ENCODE measurements at regions not wholly inside any gene's neighbourhood (a gene's known extent, or its start where the extent isn't known, plus 50 kb on each side); places are given as distances from the start of the nearest gene placed in this dataset.
"Not testable (repeated sequence)": the region's sequence is repeated elsewhere in the genome, so short reads cannot be mapped to it uniquely, and the experiment has no call there.

- no peak for FAIRE-seq
- no peak for DNase-seq (ENCODE audit: insufficient read length, low spot score)
- no peak for TF ChIP-seq POLR2A (IDR thresholded peaks at IDR 0.05; ENCODE audit: low read depth, low read length)
Observed at GRCh38 chr16:85448557-85449190, 164.4 kb upstream of the GSE1 start.

DNA sequence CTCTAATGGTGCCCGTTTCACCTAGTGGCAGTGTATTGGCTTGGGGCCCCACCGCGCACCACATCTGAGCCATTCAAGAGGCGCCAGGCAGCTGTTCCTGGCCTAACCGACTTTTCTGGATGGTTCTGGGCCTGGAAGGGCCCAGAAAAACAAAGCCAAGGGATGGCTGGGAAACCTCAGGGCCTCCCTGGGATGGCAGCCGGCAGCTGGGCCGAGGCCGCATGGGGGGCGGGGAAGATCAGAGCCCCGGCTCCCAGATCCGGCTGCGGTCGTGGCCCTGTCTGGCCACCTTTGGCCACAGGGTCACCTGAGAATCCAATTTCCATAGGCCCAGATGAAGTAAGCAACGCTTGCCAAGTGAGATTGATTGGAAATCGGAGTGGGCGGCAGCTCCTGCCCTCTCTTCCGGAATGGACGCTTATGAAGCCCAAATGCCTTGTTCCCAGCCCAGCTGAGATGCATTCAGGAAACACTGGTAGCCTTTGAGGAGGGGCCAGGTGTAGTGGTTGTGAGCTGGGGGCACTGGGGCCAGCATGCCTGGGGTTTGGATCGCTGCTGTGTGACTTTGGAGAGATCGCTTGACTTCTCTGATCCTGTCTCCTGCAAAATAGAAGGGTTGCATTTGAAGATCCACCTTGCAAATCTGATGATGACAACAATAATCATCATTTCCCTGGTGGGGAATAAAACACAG lies 163.8 kb upstream of the GSE1 start:
- FAIRE-seq: no peak
- no peak for TF ChIP-seq POLR2A (IDR thresholded peaks at IDR 0.05; ENCODE audit: low read depth, low read length)
- DNase-seq (ENCODE audit: insufficient read length, low spot score): no peak

DNA sequence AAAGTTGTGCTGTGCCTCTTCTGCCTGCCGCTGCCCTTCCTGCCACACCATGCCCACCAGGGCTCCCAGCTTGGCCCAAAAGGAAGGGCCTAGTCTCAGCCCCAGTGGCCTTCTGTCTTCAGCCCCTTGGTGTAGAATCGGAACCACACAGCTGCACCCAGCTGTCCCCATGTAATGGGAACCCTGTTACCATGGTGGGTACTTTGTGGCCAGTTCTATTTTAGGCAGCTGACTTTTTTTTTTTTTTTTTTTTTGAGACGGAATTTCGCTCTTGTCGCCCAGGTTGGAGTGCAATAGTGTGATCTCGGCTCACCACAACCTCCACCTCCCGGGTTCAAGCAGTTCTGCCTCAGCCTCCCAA lies 163.3 kb upstream of the GSE1 start:
- FAIRE-seq (no peak), DNase-seq (ENCODE audit: insufficient read length, low spot score) (no peak)

DNA sequence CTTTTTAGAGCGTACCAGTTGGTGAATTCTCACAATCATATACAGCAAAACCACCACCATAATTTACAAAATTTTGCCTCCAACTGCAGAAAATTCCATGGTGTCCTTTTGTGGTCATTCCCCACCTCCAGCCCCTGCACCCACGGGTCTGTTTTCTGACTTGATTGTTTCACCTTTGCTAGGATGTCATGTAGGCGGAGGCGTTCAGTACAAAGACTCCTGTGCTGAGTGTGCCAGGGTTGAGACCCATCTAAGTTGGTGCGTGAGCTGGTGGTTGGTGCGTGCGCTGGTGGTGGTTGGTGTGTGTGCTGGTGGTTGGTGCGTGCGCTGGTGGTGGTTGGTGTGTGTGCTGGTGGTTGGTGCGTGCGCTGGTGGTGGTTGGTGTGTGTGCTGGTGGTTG lies 162.0 kb upstream of the GSE1 start:
- DNase-seq (ENCODE audit: insufficient read length, low spot score): not testable (repeated sequence)

More for the DNA sequence above, 163.3 kb upstream of the GSE1 start:
- no peak for TF ChIP-seq POLR2A (IDR thresholded peaks at IDR 0.05; ENCODE audit: low read depth, low read length)

DNA sequence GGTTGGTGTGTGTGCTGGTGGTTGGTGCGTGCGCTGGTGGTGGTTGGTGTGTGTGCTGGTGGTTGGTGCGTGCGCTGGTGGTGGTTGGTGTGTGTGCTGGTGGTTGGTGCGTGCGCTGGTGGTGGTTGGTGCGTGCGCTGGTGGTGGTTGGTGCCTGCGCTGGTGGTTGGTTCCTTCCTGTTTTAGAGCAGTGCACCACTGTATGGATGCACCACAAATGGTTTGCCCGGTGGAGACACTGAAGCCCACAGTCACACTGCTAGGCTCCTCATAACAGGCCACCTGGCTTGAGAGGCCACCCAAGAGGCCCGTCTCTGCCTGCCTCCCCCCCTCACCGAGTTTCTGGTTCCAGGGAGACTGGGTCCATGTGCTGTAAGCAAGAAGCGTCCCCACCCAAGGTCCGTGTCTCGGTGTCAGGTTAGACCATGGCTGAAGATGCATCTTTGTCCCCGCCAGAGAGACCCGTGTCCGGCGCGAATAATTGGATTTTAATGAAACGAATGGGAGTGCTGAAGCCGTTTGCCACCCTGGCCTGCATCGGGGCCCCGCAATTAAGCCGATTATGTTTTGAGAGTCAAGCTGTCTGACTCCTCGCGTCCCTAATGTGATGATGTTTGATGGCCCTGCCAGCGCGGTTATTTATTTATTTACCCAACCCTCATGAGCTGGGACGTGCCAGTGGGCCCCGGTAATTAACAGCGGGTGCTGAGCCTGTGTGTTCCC lies 161.3 kb upstream of the GSE1 start:
- no peak for TF ChIP-seq POLR2A (IDR thresholded peaks at IDR 0.05; ENCODE audit: low read depth, low read length)
- no peak for DNase-seq (ENCODE audit: insufficient read length, low spot score)
- FAIRE-seq: no peak

More for the DNA sequence above, 162.0 kb upstream of the GSE1 start:
- FAIRE-seq: not testable (repeated sequence)

DNA sequence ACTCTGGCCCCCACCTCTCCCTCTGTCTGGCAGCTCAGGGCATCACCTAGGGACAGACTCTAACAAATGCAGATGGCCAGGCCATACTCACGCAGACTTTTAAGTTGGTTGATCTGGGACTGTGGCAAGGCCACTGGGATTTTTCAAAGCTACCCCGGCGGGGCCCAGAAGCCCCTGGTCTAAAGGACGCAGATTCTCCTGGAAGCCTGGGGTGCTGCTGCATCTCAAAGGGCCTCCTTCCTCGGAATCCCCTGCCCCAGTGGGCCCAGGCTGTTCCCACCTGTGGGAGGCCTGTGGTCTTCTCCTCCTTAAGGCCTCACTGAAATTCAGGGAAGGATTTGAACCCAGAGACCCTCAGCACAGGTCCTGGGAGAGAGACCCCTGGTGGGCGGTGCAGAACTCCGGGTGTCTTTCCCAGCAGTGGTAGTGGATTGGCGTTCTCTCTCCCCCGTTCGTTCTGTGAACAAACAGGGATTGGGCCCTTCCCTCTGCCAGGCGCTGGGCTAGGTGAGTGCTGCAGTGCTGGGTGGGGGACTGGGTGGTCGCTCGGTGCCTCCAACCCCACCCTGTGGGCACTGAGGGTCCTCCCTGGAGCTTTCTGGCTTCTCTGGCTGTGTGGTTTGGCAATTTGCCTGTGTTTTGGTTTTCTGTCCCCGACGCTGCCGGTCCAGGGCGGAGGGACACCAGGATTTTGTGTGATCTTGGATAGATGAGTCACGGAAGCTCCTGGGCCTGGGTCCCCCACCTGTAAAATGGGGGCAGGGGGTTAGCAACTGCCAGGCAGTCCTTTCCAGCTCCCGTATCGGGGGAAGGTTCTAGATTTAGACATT lies 160.5 kb upstream of the GSE1 start:
- DNase-seq (ENCODE audit: insufficient read length, low spot score): no peak
- TF ChIP-seq POLR2A (IDR thresholded peaks at IDR 0.05; ENCODE audit: low read depth, low read length): no peak
- FAIRE-seq: no peak

- no peak for DNase-seq (ENCODE audit: insufficient read length, low spot score)
- FAIRE-seq: no peak
- no peak for TF ChIP-seq POLR2A (IDR thresholded peaks at IDR 0.05; ENCODE audit: low read depth, low read length)
Observed at GRCh38 chr16:85453194-85453678, 159.9 kb upstream of the GSE1 start.

GRCh38 chr16:85453703-85454102 lies 159.4 kb upstream of the GSE1 start:
- TF ChIP-seq POLR2A (IDR thresholded peaks at IDR 0.05; ENCODE audit: low read depth, low read length): no peak
- DNase-seq (ENCODE audit: insufficient read length, low spot score) (no peak), FAIRE-seq (no peak)

DNA sequence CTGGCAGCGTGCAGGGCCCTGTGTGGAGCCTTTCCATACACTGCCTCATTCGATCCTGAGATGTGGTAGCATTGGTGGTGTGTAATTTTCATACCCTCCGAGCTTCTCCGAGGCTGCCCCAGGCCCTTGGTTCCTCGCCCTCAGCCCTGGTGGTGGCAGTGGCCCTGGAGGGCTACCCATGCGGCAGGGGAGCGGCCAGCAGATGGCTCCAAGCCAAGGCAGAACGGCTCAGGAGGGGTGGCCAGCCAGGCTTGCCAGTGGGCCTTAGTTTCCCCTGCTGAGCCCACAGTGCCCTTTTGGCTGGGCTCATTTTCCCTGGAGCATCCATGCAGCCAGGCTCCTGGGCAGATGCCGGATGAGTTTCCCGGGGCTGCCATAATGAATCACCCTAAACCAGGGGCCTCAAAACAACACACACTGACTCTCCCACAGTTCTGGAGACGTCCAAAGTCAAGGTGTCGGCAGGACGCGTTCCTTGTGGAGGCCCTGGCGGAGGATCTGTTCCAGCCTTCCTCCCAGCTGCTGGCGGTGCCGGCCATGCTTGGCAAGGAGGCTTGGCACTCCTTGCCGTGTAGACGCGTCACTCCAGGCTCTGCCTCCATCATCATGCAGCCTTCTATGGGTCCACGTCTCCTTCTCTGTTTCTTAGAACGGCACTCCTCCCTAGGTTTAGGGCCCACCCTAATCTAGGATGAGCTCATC lies 158.8 kb upstream of the GSE1 start:
- DNase-seq (ENCODE audit: insufficient read length, low spot score): no peak
- no peak for FAIRE-seq
- no peak for TF ChIP-seq POLR2A (IDR thresholded peaks at IDR 0.05; ENCODE audit: low read depth, low read length)

GRCh38 chr16:85455534-85455933 lies 157.6 kb upstream of the GSE1 start:
- DNase-seq (ENCODE audit: insufficient read length, low spot score) (no peak), FAIRE-seq (no peak)
- no peak for TF ChIP-seq POLR2A (IDR thresholded peaks at IDR 0.05; ENCODE audit: low read depth, low read length)

GRCh38 chr16:85457366-85457765 lies 155.8 kb upstream of the GSE1 start:
- TF ChIP-seq POLR2A (IDR thresholded peaks at IDR 0.05; ENCODE audit: low read depth, low read length): no peak
- FAIRE-seq: no peak
- DNase-seq (ENCODE audit: insufficient read length, low spot score): peak; percentile 96

DNA sequence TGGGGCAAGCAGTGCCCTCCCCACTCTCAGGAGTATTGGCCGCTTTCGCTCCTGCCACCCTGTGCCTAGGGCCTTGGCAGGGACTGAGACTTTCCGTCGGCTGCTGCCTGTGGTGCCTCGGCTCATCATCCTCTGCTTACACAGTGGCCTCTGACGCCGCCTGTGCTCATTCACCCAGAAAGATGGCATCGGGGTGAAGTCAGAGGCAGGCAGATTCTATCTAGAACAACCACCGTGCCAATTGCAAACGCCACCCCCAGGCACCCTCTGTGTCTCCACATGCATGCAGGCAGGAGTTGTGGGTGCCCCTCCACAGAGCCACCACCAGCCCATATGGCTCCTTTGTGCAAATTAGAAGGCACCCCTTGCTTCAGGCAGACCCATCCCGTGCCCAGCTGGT lies 154.2 kb upstream of the GSE1 start:
- DNase-seq (ENCODE audit: insufficient read length, low spot score) (no peak), FAIRE-seq (no peak)
- TF ChIP-seq POLR2A (IDR thresholded peaks at IDR 0.05; ENCODE audit: low read depth, low read length): no peak

GRCh38 chr16:85459529-85460251 lies 153.4 kb upstream of the GSE1 start:
- FAIRE-seq (no peak), DNase-seq (ENCODE audit: insufficient read length, low spot score) (no peak)
- no peak for TF ChIP-seq POLR2A (IDR thresholded peaks at IDR 0.05; ENCODE audit: low read depth, low read length)
